Gastroesophageal sphincter (tissue), 4 donors: ENCODE measurements at regions not wholly inside any gene's neighbourhood (a gene's known extent, or its start where the extent isn't known, plus 50 kb on each side); places are given as distances from the start of the nearest gene placed in this dataset.

Experiments used
- ATAC-seq: fragments of 150-250 bp; one replicate; pipeline ENCODE4 v1.9.1; 2016; ENCODE audit warnings: mild to moderate bottlenecking, moderate library complexity
- H3K27ac ChIP-seq, 4 donors: fragments of 200-600 bp; sonication (generic) in 3 of 4; 1 replicate in 3 of 4; 2 replicates in 1 of 4; pipeline ENCODE4 v1.5.1; 2016 to 2019
- H3K27me3 ChIP-seq: fragments of 200-600 bp; sonication (generic); one replicate; pipeline ENCODE4 v1.5.1; 2019
- H3K36me3 ChIP-seq, 2 donors: fragments of 200-600 bp; sonication (generic); one replicate each; pipeline ENCODE4 v1.5.1; 2019; ENCODE audit warnings: control low read depth in 1 of 2
- H3K4me1 ChIP-seq, 3 donors: fragments of 200-600 bp; sonication (generic); 1 replicate in 2 of 3; 2 replicates in 1 of 3; pipeline ENCODE4 v1.5.1; 2016 to 2019; ENCODE audit warnings: control low read depth in 2 of 3
- H3K4me3 ChIP-seq, 2 donors: fragments of 200-600 bp; sonication (generic); one replicate each; pipeline ENCODE4 v1.5.1; 2019; ENCODE audit warnings: mild to moderate bottlenecking in 1 of 2, moderate library complexity in 1 of 2
- H3K9me3 ChIP-seq, 3 donors: fragments of 200-600 bp; sonication (generic); one replicate each; pipeline ENCODE4 v1.5.1; 2017 to 2019; ENCODE audit warnings: control low read depth in 2 of 3
- CTCF ChIP-seq, 4 experiments: fragments of 200-600 bp in 2 of 4; fragments of 450-650 bp in 2 of 4; sonication (generic) in 1 of 4; IDR thresholded peaks; one replicate each; pipeline ENCODE4 v1.5.1; 2017 to 2019; ENCODE audit warnings: antibody characterized with exemption in 4 of 4, mild to moderate bottlenecking in 2 of 4, moderate library complexity in 2 of 4
- EP300 ChIP-seq: sonication (generic); formaldehyde crosslinking; IDR thresholded peaks from one replicate; pipeline ENCODE4 v1.6.1; 2017; ENCODE audit warnings: antibody characterized with exemption, mild to moderate bottlenecking
- POLR2A ChIP-seq, 2 donors: fragments of 450-650 bp; IDR thresholded peaks; one replicate each; pipeline ENCODE4 v1.6.1; 2017; ENCODE audit warnings: antibody characterized with exemption in 2 of 2, mild to moderate bottlenecking in 2 of 2, moderate library complexity in 1 of 2
- POLR2AphosphoS5 ChIP-seq: sonication (generic); formaldehyde crosslinking; IDR thresholded peaks from one replicate; pipeline ENCODE4 v1.6.1; 2017; ENCODE audit warnings: antibody characterized with exemption
- WGBS, 2 donors: methylation state at CpG; one replicate each; pipeline ENCODE4 v1.1.5; 2018; ENCODE audit warnings: low coverage in 1 of 2; 5-methylcytosine and 5-hydroxymethylcytosine counted together

GRCh38 chr12:123096741-123097140 is 54.1 kb downstream of the PITPNM2 start:
- H3K27me3 ChIP-seq = no peaks in the 10 kb centered on the region
- WGBS, 2 donors = 81 to 90% methylated on average over 5 of the region's 5 CpGs
- TF ChIP-seq CTCF (IDR thresholded peaks at IDR 0.05) (no peak), POLR2A (IDR thresholded peaks at IDR 0.05) (no peak), EP300 (no peak), POLR2AphosphoS5 (no peak)
- no peaks in the 10 kb centered on the region for H3K9me3 ChIP-seq
- H3K4me3 ChIP-seq = no peak overlapping the region
- no peak for ATAC-seq
- H3K27ac ChIP-seq = peak overlapping the region in 2 of 4 donors; percentile 65 to 83
- H3K4me1 ChIP-seq = peaks cover 0 to 90% (median 25%) of the 10 kb centered on the region in 3 donors
- no peaks in the 10 kb centered on the region for H3K36me3 ChIP-seq

DNA sequence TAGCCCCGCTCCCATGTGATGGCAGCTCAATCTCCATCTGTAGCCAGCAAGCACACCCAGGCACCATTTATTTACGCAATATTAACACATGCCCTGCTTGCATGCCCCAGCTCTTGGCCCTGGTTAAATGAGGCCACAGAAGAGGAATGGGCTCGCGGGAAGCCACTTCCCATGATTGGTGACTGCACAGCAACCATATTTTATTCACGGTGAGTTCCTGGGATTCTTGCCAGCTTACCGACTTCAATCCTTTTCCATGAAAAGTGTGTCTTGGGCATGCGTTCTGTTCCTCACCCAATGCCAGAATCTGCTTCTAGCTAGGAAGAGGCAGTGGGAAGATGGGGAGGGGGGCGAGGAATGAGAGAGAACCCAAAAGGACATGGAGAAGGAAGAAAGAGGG is 54.7 kb downstream of the PITPNM2 start:
- Histone ChIP-seq H3K4me3 (no peak overlapping the region), H3K36me3 (no peaks in the 10 kb centered on the region), H3K9me3 (no peaks in the 10 kb centered on the region), H3K27ac (peak overlapping the region in 3 of 4 donors; percentile 2 to 83 (median 65)), H3K4me1 (peaks cover 0 to 90% (median 25%) of the 10 kb centered on the region in 3 donors), H3K27me3 (no peaks in the 10 kb centered on the region)
- no peak for ATAC-seq
- 43 to 45% methylated on average over 4 to 6 of the region's 8 CpGs for WGBS, 2 donors
- TF ChIP-seq EP300 (no peak), POLR2A (IDR thresholded peaks at IDR 0.05) (no peak), CTCF (IDR thresholded peaks at IDR 0.05) (no peak), POLR2AphosphoS5 (peak; percentile 30)

- WGBS, 2 donors = 47 to 90% methylated on average over 2 to 9 of the region's 25 CpGs
- no peak for ATAC-seq
- no peaks in the 10 kb centered on the region for H3K27me3 ChIP-seq
- H3K36me3 ChIP-seq = no peaks in the 10 kb centered on the region
- peaks cover 0 to 88% (median 25%) of the 10 kb centered on the region in 3 donors for H3K4me1 ChIP-seq
- no peak for TF ChIP-seq POLR2AphosphoS5
- no peaks in the 10 kb centered on the region for H3K9me3 ChIP-seq
- H3K4me3 ChIP-seq = no peak overlapping the region
- H3K27ac ChIP-seq = peak overlapping the region; percentile 2 to 83 (median 64)
Observed at GRCh38 chr12:123095078-123095881, 55.6 kb downstream of the PITPNM2 start.

DNA sequence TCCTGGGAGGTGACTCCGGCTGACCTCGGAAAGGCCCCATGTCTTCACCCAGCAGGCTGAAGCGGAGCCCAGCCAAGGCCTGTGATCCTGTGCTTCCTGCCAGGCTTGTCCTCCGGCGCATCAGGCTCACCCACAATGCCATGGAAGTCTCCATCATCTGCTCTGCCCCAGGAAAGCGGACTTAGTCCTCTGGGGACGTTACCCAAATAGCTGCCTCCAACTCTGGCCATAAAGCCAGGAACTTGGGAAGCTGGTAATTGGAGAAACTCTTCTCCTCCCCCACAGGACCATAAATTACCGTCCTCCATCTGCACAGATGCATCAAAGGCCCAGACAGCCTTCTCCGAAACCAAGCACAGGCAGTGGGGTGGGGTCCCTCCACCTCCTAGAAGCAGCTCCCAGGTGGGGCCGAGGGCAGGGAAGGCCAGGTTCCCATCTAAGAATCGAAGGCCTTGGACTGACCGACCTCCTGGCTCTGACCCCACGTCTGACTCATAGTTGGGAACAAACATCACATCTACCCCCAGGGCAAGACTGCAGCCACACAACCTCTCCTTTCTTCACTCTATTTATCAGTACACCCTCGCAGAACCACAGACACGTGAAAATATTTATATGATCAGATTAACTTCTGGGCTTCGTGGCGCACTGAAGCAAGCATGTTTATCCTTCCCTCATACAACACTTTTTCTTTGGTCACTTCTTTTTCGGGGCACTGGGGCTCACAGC is 56.4 kb downstream of the PITPNM2 start:
- Histone ChIP-seq H3K36me3 (no peaks in the 10 kb centered on the region), H3K9me3 (no peaks in the 10 kb centered on the region), H3K27me3 (no peaks in the 10 kb centered on the region), H3K4me1 (peaks cover 0 to 85% (median 25%) of the 10 kb centered on the region in 3 donors), H3K27ac (peak overlapping the region; percentile 2 to 83 (median 64)), H3K4me3 (no peak overlapping the region)
- TF ChIP-seq EP300 = no peak
- peak; percentile 73 for TF ChIP-seq POLR2AphosphoS5
- TF ChIP-seq POLR2A (IDR thresholded peaks at IDR 0.05) = no peak
- no peak for TF ChIP-seq CTCF (IDR thresholded peaks at IDR 0.05)
- WGBS, 2 donors = 38% methylated on average over 8 of the region's 18 CpGs; no CpG with 5 or more reads in 1 of the 2 donors
- ATAC-seq = peak; percentile 68

DNA sequence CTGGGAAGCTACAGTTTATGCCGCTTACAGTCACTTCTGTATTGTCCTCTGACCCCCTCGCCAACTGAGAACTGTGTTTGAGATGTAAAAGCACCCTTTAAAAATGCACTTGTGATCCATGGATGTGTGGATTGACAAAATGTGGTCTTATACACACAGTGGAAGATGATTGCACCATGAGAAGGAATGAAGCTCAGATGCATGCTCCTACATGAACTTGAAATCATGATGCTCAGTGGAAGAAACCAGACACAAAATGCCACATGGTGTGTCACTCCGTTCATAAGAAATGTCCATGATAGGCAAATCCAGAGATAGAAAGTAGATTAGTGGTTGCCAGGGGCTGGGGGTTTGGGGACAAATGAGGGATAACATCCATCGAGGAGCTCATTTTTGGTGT is 58.0 kb downstream of the PITPNM2 start:
- H3K4me3 ChIP-seq = no peak overlapping the region
- H3K27me3 ChIP-seq = no peaks in the 10 kb centered on the region
- H3K27ac ChIP-seq = peak overlapping the region in 1 of 4 donors; percentile 48
- H3K9me3 ChIP-seq = no peaks in the 10 kb centered on the region
- peaks cover 0 to 85% (median 21%) of the 10 kb centered on the region in 3 donors for H3K4me1 ChIP-seq
- H3K36me3 ChIP-seq = no peaks in the 10 kb centered on the region
- 96 to 100% methylated on average over 2 to 3 of the region's 4 CpGs for WGBS, 2 donors
- no peak for TF ChIP-seq CTCF (IDR thresholded peaks at IDR 0.05)
- TF ChIP-seq POLR2A (IDR thresholded peaks at IDR 0.05) = no peak
- TF ChIP-seq EP300 = no peak
- TF ChIP-seq POLR2AphosphoS5 = no peak
- ATAC-seq = no peak
